ENCODE measurements at regions not wholly inside any gene's neighbourhood (a gene's known extent, or its start where the extent isn't known, plus 50 kb on each side); places are given as distances from the start of the nearest gene placed in this dataset.

GRCh38 chr5:92861531-92862285 is 719.3 kb downstream of the NR2F1-AS1 start:
- H3K36me3 ChIP-seq: no peaks in the 10 kb centered on the region
- no peaks in the 10 kb centered on the region for H3K9me3 ChIP-seq
- H3K4me1 ChIP-seq: no peaks in the 10 kb centered on the region
- TF ChIP-seq CTCF (IDR thresholded peaks at IDR 0.05) (no peak), POLR2A (IDR thresholded peaks at IDR 0.05) (no peak), POLR2AphosphoS5 (IDR thresholded peaks at IDR 0.05) (no peak), EP300 (IDR thresholded peaks at IDR 0.05) (no peak)
- H3K27me3 ChIP-seq: no peaks in the 10 kb centered on the region
- no peak overlapping the region for H3K4me3 ChIP-seq
- no peak overlapping the region for H3K27ac ChIP-seq
- WGBS, 2 donors (ENCODE audit: low coverage in 1 of 2): 96 to 100% methylated on average over 2 to 3 of the region's 3 CpGs
- ATAC-seq: no peak

DNA sequence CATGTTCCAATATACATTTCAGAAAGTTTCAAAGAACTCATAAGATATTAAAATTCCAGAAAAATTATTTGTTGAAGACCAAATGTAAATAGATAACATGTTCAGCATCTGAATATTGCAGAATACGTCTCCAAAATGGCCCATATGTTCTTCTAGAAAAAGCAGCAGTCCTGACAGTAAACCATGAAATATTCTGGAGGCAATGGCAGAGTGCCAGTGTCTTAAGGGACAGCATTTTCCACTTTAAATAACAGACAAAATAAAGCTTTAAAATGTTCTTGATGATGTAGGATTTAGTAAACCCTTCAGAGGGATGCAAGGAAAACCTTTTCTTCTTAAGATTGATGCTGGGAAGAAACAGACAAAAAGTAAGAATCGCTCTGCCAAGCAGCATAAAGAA is 721.0 kb downstream of the NR2F1-AS1 start:
- no peak overlapping the region for H3K27ac ChIP-seq
- no peak overlapping the region for H3K4me3 ChIP-seq
- WGBS, 2 donors (ENCODE audit: low coverage in 1 of 2): 74 to 88% methylated on average over 2 of the region's 2 CpGs
- no peaks in the 10 kb centered on the region for H3K27me3 ChIP-seq
- ATAC-seq: no peak
- H3K4me1 ChIP-seq: no peaks in the 10 kb centered on the region
- H3K36me3 ChIP-seq: no peaks in the 10 kb centered on the region
- H3K9me3 ChIP-seq: no peaks in the 10 kb centered on the region
- no peak for TF ChIP-seq CTCF (IDR thresholded peaks at IDR 0.05)
- no peak for TF ChIP-seq POLR2AphosphoS5 (IDR thresholded peaks at IDR 0.05)
- TF ChIP-seq POLR2A (IDR thresholded peaks at IDR 0.05): no peak
- TF ChIP-seq EP300 (IDR thresholded peaks at IDR 0.05): no peak

DNA sequence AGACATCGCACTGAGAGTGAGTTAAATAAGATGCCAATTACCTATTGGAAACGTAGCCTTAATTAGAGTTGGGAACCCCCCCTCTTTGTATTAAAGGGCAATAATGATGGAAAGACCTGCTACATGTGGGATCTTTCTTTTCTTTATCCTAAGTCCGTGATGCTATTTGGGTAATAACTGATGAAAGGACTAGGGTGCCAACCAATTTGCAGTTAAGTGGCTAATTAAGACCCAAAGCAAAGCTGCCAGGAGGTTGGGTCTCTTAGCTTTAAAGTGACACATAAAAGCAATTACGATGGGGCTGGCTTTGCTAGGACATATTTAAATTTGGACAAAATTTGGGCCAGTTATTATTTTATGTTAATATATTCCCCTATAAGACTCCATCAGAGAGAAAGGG is 728.8 kb downstream of the NR2F1-AS1 start:
- Histone ChIP-seq H3K9me3 (no peaks in the 10 kb centered on the region), H3K27ac (no peak overlapping the region), H3K27me3 (no peaks in the 10 kb centered on the region), H3K36me3 (no peaks in the 10 kb centered on the region), H3K4me1 (peaks cover 0 to 5% (median 0%) of the 10 kb centered on the region in 3 donors), H3K4me3 (no peak overlapping the region)
- no peak for ATAC-seq
- WGBS, 2 donors (ENCODE audit: low coverage in 1 of 2): 76 to 82% methylated on average over 4 of the region's 4 CpGs
- TF ChIP-seq CTCF (IDR thresholded peaks at IDR 0.05) (no peak), POLR2AphosphoS5 (IDR thresholded peaks at IDR 0.05) (no peak), POLR2A (IDR thresholded peaks at IDR 0.05) (no peak), EP300 (IDR thresholded peaks at IDR 0.05) (no peak)

DNA sequence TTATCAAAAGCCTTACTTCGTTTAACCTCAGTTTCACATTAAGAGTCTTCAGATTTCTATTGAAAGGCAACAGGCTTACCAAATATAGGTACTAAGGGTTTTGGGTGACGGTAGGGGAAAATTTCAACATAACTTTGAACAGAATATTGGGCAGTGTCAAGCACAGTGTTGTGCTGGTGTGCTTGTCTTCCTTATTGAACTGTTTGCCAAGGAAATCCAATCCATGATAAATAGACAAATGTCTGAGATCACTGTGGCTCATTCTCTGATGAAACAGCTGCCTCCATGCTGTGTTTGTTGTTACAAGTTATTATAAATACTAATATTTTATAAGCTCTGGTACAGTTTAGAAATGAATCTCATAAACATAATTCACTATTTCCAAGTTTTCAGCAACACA is 730.1 kb downstream of the NR2F1-AS1 start:
- Histone ChIP-seq H3K27ac (no peak overlapping the region), H3K9me3 (no peaks in the 10 kb centered on the region), H3K27me3 (no peaks in the 10 kb centered on the region), H3K4me1 (peaks cover 0 to 5% (median 0%) of the 10 kb centered on the region in 3 donors), H3K4me3 (no peak overlapping the region), H3K36me3 (no peaks in the 10 kb centered on the region)
- ATAC-seq: no peak
- 64 to 81% methylated on average over 2 of the region's 2 CpGs for WGBS, 2 donors (ENCODE audit: low coverage in 1 of 2)
- TF ChIP-seq POLR2A (IDR thresholded peaks at IDR 0.05) (no peak), CTCF (IDR thresholded peaks at IDR 0.05) (no peak), EP300 (IDR thresholded peaks at IDR 0.05) (no peak), POLR2AphosphoS5 (IDR thresholded peaks at IDR 0.05) (no peak)

DNA sequence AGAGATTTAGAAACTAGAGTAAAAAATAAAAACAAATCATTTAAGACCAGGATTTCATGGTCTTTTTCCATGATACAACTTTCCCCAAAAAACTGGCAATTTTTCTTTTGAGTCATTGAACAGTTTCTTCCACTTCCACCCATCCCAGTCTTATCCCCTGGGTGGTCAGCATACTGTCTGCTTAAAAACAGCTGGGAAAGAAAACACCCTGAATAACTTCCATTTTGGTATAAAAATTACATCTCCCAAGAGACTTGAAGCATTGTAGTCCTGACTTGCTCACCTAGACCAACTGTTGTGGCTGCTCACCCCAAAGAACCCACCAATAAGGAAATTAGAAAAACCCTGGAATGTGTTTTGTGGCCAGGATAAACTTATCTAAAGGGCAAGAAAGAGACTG is 731.3 kb downstream of the NR2F1-AS1 start:
- H3K36me3 ChIP-seq: no peaks in the 10 kb centered on the region
- ATAC-seq: no peak
- no peak overlapping the region for H3K4me3 ChIP-seq
- H3K9me3 ChIP-seq: no peaks in the 10 kb centered on the region
- no peak overlapping the region for H3K27ac ChIP-seq
- TF ChIP-seq POLR2A (IDR thresholded peaks at IDR 0.05) (no peak), POLR2AphosphoS5 (IDR thresholded peaks at IDR 0.05) (no peak), CTCF (IDR thresholded peaks at IDR 0.05) (no peak), EP300 (IDR thresholded peaks at IDR 0.05) (no peak)
- peaks cover 0 to 5% (median 0%) of the 10 kb centered on the region in 3 donors for H3K4me1 ChIP-seq
- H3K27me3 ChIP-seq: no peaks in the 10 kb centered on the region
